ENCODE measurements at regions not wholly inside any gene's neighbourhood (a gene's known extent, or its start where the extent isn't known, plus 50 kb on each side); places are given as distances from the start of the nearest gene placed in this dataset.

GRCh38 chr5:143930561-143930960 lies 118.6 kb downstream of the HMHB1 start:
- TF ChIP-seq CTCF (IDR thresholded peaks at IDR 0.05) (no peak), ZFX (IDR thresholded peaks at IDR 0.05; ENCODE audit: borderline replicate concordance) (no peak)

Measured in 22Rv1 (cell line).